ENCODE measurements at regions not wholly inside any gene's neighbourhood (a gene's known extent, or its start where the extent isn't known, plus 50 kb on each side); places are given as distances from the start of the nearest gene placed in this dataset.
"Not testable (repeated sequence)": the region's sequence is repeated elsewhere in the genome, so short reads cannot be mapped to it uniquely, and the experiment has no call there.

GRCh38 chr13:88376760-88377388 is 705.7 kb downstream of the SLITRK5 start:
- no peak overlapping the region for H3K4me3 ChIP-seq (ENCODE audit: low read depth, low read length)

GRCh38 chr13:88377852-88378251 is 706.7 kb downstream of the SLITRK5 start:
- H3K4me3 ChIP-seq (ENCODE audit: low read depth, low read length): no peak overlapping the region

GRCh38 chr13:88384542-88384941 is 713.4 kb downstream of the SLITRK5 start:
- no peak overlapping the region for H3K4me3 ChIP-seq (ENCODE audit: low read depth, low read length)

GRCh38 chr13:88395804-88396203 is 724.6 kb downstream of the SLITRK5 start:
- H3K4me3 ChIP-seq (ENCODE audit: low read depth, low read length): no peak overlapping the region

- H3K4me3 ChIP-seq (ENCODE audit: low read depth, low read length): no peak overlapping the region
These were observed 740.5 kb downstream of the SLITRK5 start for GRCh38 chr13:88411696-88412095.

- H3K4me3 ChIP-seq (ENCODE audit: low read depth, low read length): no peak overlapping the region
These were observed 746.6 kb downstream of the SLITRK5 start for GRCh38 chr13:88417801-88418200.

- no peak overlapping the region for H3K4me3 ChIP-seq (ENCODE audit: low read depth, low read length)
These were observed 753.3 kb downstream of the SLITRK5 start for GRCh38 chr13:88424463-88424862.

GRCh38 chr13:88426661-88427060 is 755.5 kb downstream of the SLITRK5 start:
- no peak overlapping the region for H3K4me3 ChIP-seq (ENCODE audit: low read depth, low read length)

- H3K4me3 ChIP-seq (ENCODE audit: low read depth, low read length): no peak overlapping the region
These were observed 758.7 kb downstream of the SLITRK5 start for GRCh38 chr13:88429862-88430261.

GRCh38 chr13:88434953-88435352 is 763.8 kb downstream of the SLITRK5 start:
- H3K4me3 ChIP-seq (ENCODE audit: low read depth, low read length): no peak overlapping the region

GRCh38 chr13:88436974-88437373 is 765.8 kb downstream of the SLITRK5 start:
- no peak overlapping the region for H3K4me3 ChIP-seq (ENCODE audit: low read depth, low read length)

GRCh38 chr13:88450515-88450914 is 779.3 kb downstream of the SLITRK5 start:
- H3K4me3 ChIP-seq (ENCODE audit: low read depth, low read length): no peak overlapping the region

- no peak overlapping the region for H3K4me3 ChIP-seq (ENCODE audit: low read depth, low read length)
These were observed 785.0 kb downstream of the SLITRK5 start for GRCh38 chr13:88456151-88456550.

- no peak overlapping the region for H3K4me3 ChIP-seq (ENCODE audit: low read depth, low read length)
These were observed 788.2 kb downstream of the SLITRK5 start for GRCh38 chr13:88459331-88459730.

- no peak overlapping the region for H3K4me3 ChIP-seq (ENCODE audit: low read depth, low read length)
These were observed 790.3 kb downstream of the SLITRK5 start for GRCh38 chr13:88461272-88462009.

GRCh38 chr13:88464851-88465250 is 793.7 kb downstream of the SLITRK5 start:
- H3K4me3 ChIP-seq (ENCODE audit: low read depth, low read length): no peak overlapping the region

- H3K4me3 ChIP-seq (ENCODE audit: low read depth, low read length): no peak overlapping the region
These were observed 801.1 kb downstream of the SLITRK5 start for GRCh38 chr13:88472316-88472715.

GRCh38 chr13:88483202-88483601 is 812.0 kb downstream of the SLITRK5 start:
- H3K4me3 ChIP-seq (ENCODE audit: low read depth, low read length): no peak overlapping the region

- H3K4me3 ChIP-seq (ENCODE audit: low read depth, low read length): no peak overlapping the region
These were observed 836.7 kb downstream of the SLITRK5 start for GRCh38 chr13:88507909-88508308.

GRCh38 chr13:88512993-88513392 is 841.8 kb downstream of the SLITRK5 start:
- not testable (repeated sequence) for H3K4me3 ChIP-seq (ENCODE audit: low read depth, low read length)

- no peak overlapping the region for H3K4me3 ChIP-seq (ENCODE audit: low read depth, low read length)
These were observed 855.1 kb downstream of the SLITRK5 start for GRCh38 chr13:88526186-88526852.

- no peak overlapping the region for H3K4me3 ChIP-seq (ENCODE audit: low read depth, low read length)
These were observed 855.7 kb downstream of the SLITRK5 start for GRCh38 chr13:88526853-88527215.

All from iPS-11a (cell line).